CD4-positive, alpha-beta T cell treated with Interleukin-15 for 4 hours (primary cell): ENCODE measurements at regions not wholly inside any gene's neighbourhood (a gene's known extent, or its start where the extent isn't known, plus 50 kb on each side); places are given as distances from the start of the nearest gene placed in this dataset.
"Not testable (repeated sequence)": the region's sequence is repeated elsewhere in the genome, so short reads cannot be mapped to it uniquely, and the experiment has no call there.

Experiments
- DNase-seq: peaks from one replicate; pipeline ENCODE4 v3.0.0-alpha.2; 2020; ENCODE audit warnings: low spot score

GRCh38 chr10:28354511-28354910 lies 51.6 kb upstream of the MPP7 start:
- no peak for DNase-seq

- DNase-seq: no peak
Measured at GRCh38 chr10:28355376-28355775, 52.5 kb upstream of the MPP7 start.

- no peak for DNase-seq
Measured at GRCh38 chr10:28359334-28359733, 56.5 kb upstream of the MPP7 start.

GRCh38 chr10:28360175-28360574 lies 57.3 kb upstream of the MPP7 start:
- DNase-seq: no peak

- no peak for DNase-seq
Measured at GRCh38 chr10:28363376-28363775, 60.5 kb upstream of the MPP7 start.

- no peak for DNase-seq
Measured at GRCh38 chr10:28365840-28366239, 63.0 kb upstream of the MPP7 start.

GRCh38 chr10:28366994-28367393 lies 64.1 kb upstream of the MPP7 start:
- DNase-seq: no peak

GRCh38 chr10:28367413-28367812 lies 64.5 kb upstream of the MPP7 start:
- no peak for DNase-seq

GRCh38 chr10:28367929-28368484 lies 65.1 kb upstream of the MPP7 start:
- peak; percentile 82 for DNase-seq

- no peak for DNase-seq
Measured at GRCh38 chr10:28370107-28370835, 67.4 kb upstream of the MPP7 start.

GRCh38 chr10:28371638-28372037 lies 68.8 kb upstream of the MPP7 start:
- DNase-seq: not testable (repeated sequence)

- no peak for DNase-seq
Measured at GRCh38 chr10:28374036-28374435, 71.2 kb upstream of the MPP7 start.

GRCh38 chr10:28375399-28376354 lies 72.8 kb upstream of the MPP7 start:
- DNase-seq: no peak

GRCh38 chr10:28378986-28379585 lies 76.2 kb upstream of the MPP7 start:
- no peak for DNase-seq

- DNase-seq: no peak
Measured at GRCh38 chr10:28381466-28381865, 78.6 kb upstream of the MPP7 start.

- DNase-seq: peak; percentile 90
Measured at GRCh38 chr10:28381903-28382347, 79.1 kb upstream of the MPP7 start.

GRCh38 chr10:28382525-28383269 lies 79.8 kb upstream of the MPP7 start:
- no peak for DNase-seq

- no peak for DNase-seq
Measured at GRCh38 chr10:28384557-28384956, 81.7 kb upstream of the MPP7 start.

- no peak for DNase-seq
Measured at GRCh38 chr10:28385748-28386502, 83.1 kb upstream of the MPP7 start.

GRCh38 chr10:28386503-28386868 lies 83.6 kb upstream of the MPP7 start:
- DNase-seq: no peak

- DNase-seq: no peak
Measured at GRCh38 chr10:28387140-28387539, 84.3 kb upstream of the MPP7 start.
